K562 (cell line): ENCODE measurements at regions not wholly inside any gene's neighbourhood (a gene's known extent, or its start where the extent isn't known, plus 50 kb on each side); places are given as distances from the start of the nearest gene placed in this dataset.

Source experiments
- ATAC-seq: fragments of 200-7000 bp; cut with Tn5 transposase; 3 replicates; pipeline ENCODE4 v1.9.1; 2020; ENCODE audit warnings: moderate library complexity
- BruUV-seq: library from RNA; stranded (reverse); fragments of 400-500 nt; replicated peaks from 2 replicates; lab custom pipeline; 2021; lab: Mats Ljungman, UMichigan
- CTCF ChIA-PET: fragments of 300-600 bp; formaldehyde crosslinking; extraction: SDS; loops from one replicate; lab custom pipeline; 2021; ENCODE audit warnings: low intra/inter-chr PET ratio; lab: Yijun Ruan, JAX
- POLR2A ChIA-PET: fragments of 300-600, 350-650 bp; sonication (Branson Sonifier 250); formaldehyde crosslinking; extraction: SDS; loops from one replicate; lab custom pipeline; 2021; ENCODE audit warnings: antibody characterized with exemption, inconsistent platforms; lab: Yijun Ruan, JAX
- DNase-seq, 4 experiments: peaks; one replicate each; pipeline versions ENCODE4 v3.0.0 to v3.0.0-alpha.2; 2011 to 2018; ENCODE audit warnings: low spot score in 3 of 4, mixed read lengths in 3 of 4; ENCODE audit errors: extremely low read depth in 1 of 4
- FAIRE-seq: peaks from 2 replicates; lab custom pipeline; 2011; peaks lifted over from hg19 to GRCh38; lab: Jason Lieb, UNC
- H2AFZ ChIP-seq: 2 replicates; pipeline ENCODE4 v1.6.0; 2011; ENCODE audit warnings: low read depth, low read length, control low read depth, inconsistent platforms
- H3K27ac ChIP-seq: fragments of 200-600 bp; 3 replicates; pipeline ENCODE4 v1.8.0; 2011; ENCODE audit warnings: low read depth, mild to moderate bottlenecking, control low read depth, inconsistent platforms, low read length, moderate library complexity, mixed read lengths; ENCODE audit errors: extremely low read depth
- H3K27me3 ChIP-seq, 2 experiments: fragments of 300-600 bp in 1 of 2; 2 replicates in 1 of 2; 3 replicates in 1 of 2; pipeline versions ENCODE4 v1.6.0 to v1.8.0; 2011; ENCODE audit warnings: inconsistent platforms in 2 of 2, low read length in 2 of 2, mild to moderate bottlenecking in 1 of 2, mixed read lengths in 1 of 2, moderate library complexity in 1 of 2; ENCODE audit not compliant: control insufficient read depth in 2 of 2, insufficient read depth in 2 of 2
- H3K36me3 ChIP-seq: fragments of 300-600 bp; 3 replicates; pipeline ENCODE4 v1.8.0; 2011; ENCODE audit warnings: mild to moderate bottlenecking, low read length, inconsistent platforms; ENCODE audit not compliant: control insufficient read depth, insufficient read depth
- H3K4me1 ChIP-seq, 2 experiments: fragments of 200-600 bp in 1 of 2; replicated peaks in 1 of 2; 2 replicates in 1 of 2; 3 replicates in 1 of 2; pipeline versions ENCODE4 v1.5.1 to v1.8.0; 2011; ENCODE audit warnings: inconsistent platforms in 2 of 2, low read length in 2 of 2, mild to moderate bottlenecking in 1 of 2, mixed read lengths in 1 of 2, moderate library complexity in 1 of 2; ENCODE audit not compliant: control insufficient read depth in 2 of 2, insufficient read depth in 2 of 2
- H3K4me2 ChIP-seq: 2 replicates; pipeline ENCODE4 v1.6.1; 2011; ENCODE audit warnings: low read length, control low read depth, inconsistent platforms, mixed read lengths; ENCODE audit not compliant: insufficient read depth
- H3K4me3 ChIP-seq: fragments of 200-600 bp; sonication (generic), shearing (Covaris generic); 2 replicates; pipeline ENCODE4 v1.5.1; 2016; ENCODE audit warnings: control low read depth, inconsistent platforms
- H3K79me2 ChIP-seq: fragments of 200-600 bp; 3 replicates; pipeline ENCODE4 v1.8.0; 2011; ENCODE audit warnings: low read length, inconsistent platforms; ENCODE audit not compliant: control insufficient read depth, insufficient read depth
- H3K9ac ChIP-seq, 2 experiments: 2 replicates each; pipeline versions ENCODE4 v1.6.0 to v1.6.1; 2011; ENCODE audit warnings: low read depth in 2 of 2, low read length in 2 of 2, control low read depth in 1 of 2, inconsistent platforms in 1 of 2, mild to moderate bottlenecking in 1 of 2, mixed read lengths in 1 of 2; ENCODE audit not compliant: insufficient read depth in 1 of 2
- H3K9me1 ChIP-seq: one replicate; pipeline ENCODE4 v1.6.0; 2011; ENCODE audit warnings: inconsistent platforms, mild to moderate bottlenecking, low read length, moderate library complexity; ENCODE audit not compliant: control insufficient read depth, insufficient read depth
- H3K9me3 ChIP-seq: replicated peaks from 2 replicates; pipeline ENCODE4 v1.5.1; 2011; ENCODE audit warnings: low read depth, low read length, inconsistent platforms; ENCODE audit not compliant: control insufficient read depth, insufficient read depth
- H4K20me1 ChIP-seq: replicated peaks from 2 replicates; pipeline ENCODE4 v1.6.1; 2011; ENCODE audit warnings: low read length, inconsistent platforms, mixed read lengths; ENCODE audit not compliant: control insufficient read depth, insufficient read depth
- BCOR ChIP-seq: fragments of 450-650 bp; IDR thresholded peaks from 2 replicates; pipeline ENCODE4 v1.6.1; 2016
- CREB3L1 ChIP-seq: fragments of 450-650 bp; IDR thresholded peaks from 2 replicates; pipeline ENCODE4 v1.6.1; 2014; ENCODE audit warnings: low read depth, mild to moderate bottlenecking, moderate library complexity, borderline replicate concordance
- CUX1 ChIP-seq: fragments of 200-800 bp; sonication (Bioruptor generic); IDR thresholded peaks from 2 replicates; pipeline ENCODE4 v1.6.1; 2016; ENCODE audit warnings: missing genetic modification characterization, missing compliant biosample characterization
- E4F1 ChIP-seq: fragments of 250-450 bp; sonication (Bioruptor Pico); IDR thresholded peaks from 2 replicates; pipeline ENCODE4 v1.5.0; 2021; ENCODE audit warnings: mild to moderate bottlenecking, borderline replicate concordance
- ELF2 ChIP-seq: fragments of 250-450 bp; sonication (Bioruptor Pico); IDR thresholded peaks from 2 replicates; pipeline ENCODE4 v1.5.0; 2021; ENCODE audit warnings: mild to moderate bottlenecking
- FOSL1 ChIP-seq: fragments of 200-800 bp; sonication (Bioruptor generic); conservative IDR thresholded peaks from 2 replicates; pipeline ENCODE4 v1.6.1; 2016; ENCODE audit warnings: missing genetic modification characterization, missing compliant biosample characterization
- GMEB1 ChIP-seq: fragments of 250-450 bp; sonication (Bioruptor Pico); IDR thresholded peaks from 2 replicates; pipeline ENCODE4 v1.4.0; 2020; ENCODE audit warnings: mild to moderate bottlenecking
- PCBP1 ChIP-seq: fragments of 200-400 bp; formaldehyde crosslinking; IDR thresholded peaks from 2 replicates; pipeline ENCODE4 v1.6.1; 2018; ENCODE audit warnings: mild to moderate bottlenecking, low read depth, low read length; ENCODE audit not compliant: poor library complexity, severe bottlenecking
- PURB ChIP-seq: sonication (generic); formaldehyde crosslinking; IDR thresholded peaks from 2 replicates; pipeline ENCODE4 v1.9.0; 2021; ENCODE audit warnings: low read depth, mild to moderate bottlenecking, missing genetic modification reagents
- TRIM24 ChIP-seq, 2 experiments: fragments of 450-650 bp; IDR thresholded peaks; 2 replicates each; pipeline ENCODE4 v1.6.1; 2016
- ZNF239 ChIP-seq: fragments of 250-450 bp; sonication (Bioruptor Pico); IDR thresholded peaks from 2 replicates; pipeline ENCODE4 v1.4.0; 2020; ENCODE audit warnings: mild to moderate bottlenecking
- WGBS: fragments of 100-300 bp; shearing (Covaris generic); methylation state at CpG from one replicate; pipeline ENCODE4 v1.1.6; 2016; ENCODE audit warnings: low coverage, mixed read lengths; ENCODE audit not compliant: insufficient coverage; ENCODE audit errors: missing lambda C conversion rate; 5-methylcytosine and 5-hydroxymethylcytosine counted together
- in situ Hi-C: fragments of 300-500 bp; cut with MboI; formaldehyde crosslinking; loops from 4 replicates; pipeline ENCODE4 v1.15.0; 2018; ENCODE audit warnings: inconsistent platforms, mixed read lengths
- intact Hi-C: fragments of 100-400 bp; cut with micrococcal nuclease; formaldehyde crosslinking; loops from 2 replicates; pipeline ENCODE4 v1.14.2; 2022

GRCh38 chr5:51657340-51658240 lies 274.3 kb downstream of the ISL1 start:
- no peaks in the 10 kb centered on the region; the same call in 1 of the 2 replicates for H3K9me3 ChIP-seq
- no peak overlapping the region for H2AFZ ChIP-seq
- no peak overlapping the region for H3K9ac ChIP-seq
- intact Hi-C loops (no loop called here), in situ Hi-C loops (no loop called here)
- H3K4me1 ChIP-seq: no peaks in the 10 kb centered on the region
- no peaks in the 10 kb centered on the region for H4K20me1 ChIP-seq
- WGBS: 0% methylated on average over 7 of the region's 7 CpGs
- no TSS peak for BruUV-seq
- no peak for ATAC-seq
- no peak overlapping the region for H3K27ac ChIP-seq
- no peaks in the 10 kb centered on the region for H3K36me3 ChIP-seq
- FAIRE-seq: no peak
- H3K4me3 ChIP-seq: no peak overlapping the region
- no peaks in the 10 kb centered on the region for H3K9me1 ChIP-seq
- H3K27me3 ChIP-seq: no peaks in the 10 kb centered on the region
- DNase-seq: no peak
- H3K4me2 ChIP-seq: no peak overlapping the region
- no peaks in the 10 kb centered on the region for H3K79me2 ChIP-seq
- ChIA-PET CTCF (no interaction called here), POLR2A (no interaction called here)
- no peak for TF ChIP-seq FOSL1
- no peak for TF ChIP-seq E4F1 (CRISPR knock-in tag)
- TF ChIP-seq GMEB1: no peak
- TF ChIP-seq CREB3L1: no peak
- TF ChIP-seq ZNF239 (CRISPR knock-in tag): no peak
- TF ChIP-seq TRIM24 (IDR thresholded peaks at IDR 0.05): no peak
- no peak for TF ChIP-seq ELF2 (CRISPR knock-in tag)
- TF ChIP-seq BCOR: no peak
- no peak for TF ChIP-seq PURB
- TF ChIP-seq PCBP1: no peak
- TF ChIP-seq CUX1 (CRISPR knock-in tag): no peak
